HG03460 (cell line): ENCODE measurements at regions not wholly inside any gene's neighbourhood (a gene's known extent, or its start where the extent isn't known, plus 50 kb on each side); places are given as distances from the start of the nearest gene placed in this dataset.

Source experiments
- ATAC-seq: cut with Tn5 transposase; IDR thresholded peaks from one replicate; pipeline ENCODE4 v1.9.1; 2021; ENCODE audit not compliant: unreplicated experiment

GRCh38 chr6:122308074-122308473 is 91.4 kb upstream of the HSF2 start:
- ATAC-seq: no peak

- ATAC-seq: no peak
Observed at GRCh38 chr6:122315842-122316241, 83.6 kb upstream of the HSF2 start.

GRCh38 chr6:122322824-122323223 is 76.6 kb upstream of the HSF2 start:
- no peak for ATAC-seq

DNA sequence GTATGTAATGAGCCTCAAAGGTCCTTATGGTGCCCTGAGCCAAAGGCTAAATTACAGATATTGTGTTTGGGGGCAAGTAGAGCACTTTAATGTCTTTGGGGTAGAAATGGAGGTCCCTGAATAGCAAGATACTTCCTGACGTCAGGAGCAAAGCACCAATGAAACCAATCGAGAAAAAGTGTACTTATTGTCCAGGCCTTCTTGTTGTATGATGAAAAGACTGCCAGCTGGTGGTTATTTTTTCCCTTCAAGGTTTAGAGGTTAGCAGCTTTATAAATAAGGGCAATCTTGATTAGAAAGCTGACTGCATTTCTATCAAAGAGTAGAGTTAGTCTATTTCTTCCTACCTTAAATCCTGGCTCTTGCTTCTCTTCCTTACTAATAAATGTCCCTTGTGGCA is 76.1 kb upstream of the HSF2 start:
- ATAC-seq: no peak

- no peak for ATAC-seq
Observed at GRCh38 chr6:122330315-122330714, 69.1 kb upstream of the HSF2 start.

DNA sequence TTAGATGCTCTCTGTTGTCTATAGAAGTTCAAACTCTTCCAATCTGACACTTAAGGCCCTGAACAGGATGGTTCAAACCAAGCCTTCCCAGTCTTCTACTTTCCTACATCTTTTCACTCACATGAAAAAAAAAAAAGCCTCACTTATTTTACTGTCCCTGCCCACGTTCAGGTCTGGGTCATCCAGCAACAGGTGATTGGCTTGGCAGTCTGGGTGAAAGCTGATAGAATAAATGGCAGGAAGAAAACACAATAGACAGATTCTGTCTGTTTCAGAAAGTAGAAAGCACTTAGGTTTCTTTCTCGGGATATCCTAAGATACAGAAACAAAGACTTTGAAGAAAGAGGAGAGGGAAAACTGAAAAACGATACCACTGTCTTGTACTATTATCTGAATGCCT is 61.8 kb upstream of the HSF2 start:
- no peak for ATAC-seq

DNA sequence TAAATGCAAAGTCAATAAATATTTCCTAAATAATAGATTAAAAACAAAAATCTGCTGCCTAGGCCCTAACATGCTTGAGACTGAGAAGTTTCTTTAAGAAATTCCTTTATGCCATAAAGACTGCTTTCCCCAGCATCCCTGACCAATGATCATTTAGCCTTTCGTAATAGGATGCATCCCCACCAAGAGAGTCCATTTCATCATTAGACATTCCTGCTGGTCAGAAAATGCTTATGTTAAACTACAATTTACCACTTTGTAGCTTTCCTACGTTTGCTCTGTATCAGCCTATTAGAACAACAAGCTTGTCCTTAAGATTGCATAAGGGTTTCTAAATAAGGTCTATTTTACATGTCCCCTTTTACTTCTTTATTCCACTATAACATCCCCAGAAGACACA is 59.8 kb upstream of the HSF2 start:
- no peak for ATAC-seq

GRCh38 chr6:122347280-122347679 is 52.2 kb upstream of the HSF2 start:
- ATAC-seq: no peak

DNA sequence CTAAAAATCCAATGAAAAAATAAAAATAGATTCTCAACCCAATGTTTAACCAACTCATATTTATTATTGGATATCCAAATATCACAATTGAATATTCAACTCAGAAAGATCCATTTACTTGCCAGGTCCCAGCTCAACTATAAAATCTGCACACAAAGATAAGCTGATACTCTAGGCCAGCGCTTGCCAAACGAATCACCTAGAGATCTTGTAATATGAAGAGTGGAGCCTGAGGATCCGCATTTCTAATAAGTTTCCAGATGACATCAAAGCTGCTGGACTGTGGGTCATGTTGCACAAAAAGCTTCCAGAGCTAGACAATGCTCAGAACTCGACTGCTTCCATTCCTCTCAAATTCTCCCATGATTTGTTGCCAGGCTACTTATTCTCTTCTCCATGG is 51.7 kb upstream of the HSF2 start:
- no peak for ATAC-seq
